Adrenal gland (tissue), 5 donors: ENCODE measurements at regions not wholly inside any gene's neighbourhood (a gene's known extent, or its start where the extent isn't known, plus 50 kb on each side); places are given as distances from the start of the nearest gene placed in this dataset.

Experiments used
- POLR2A ChIP-seq, 2 donors: fragments of 450-650 bp; IDR thresholded peaks; one replicate each; pipeline ENCODE4 v1.6.1; 2017; ENCODE audit warnings: antibody characterized with exemption in 2 of 2, mild to moderate bottlenecking in 2 of 2, moderate library complexity in 1 of 2
- TF ChIP-seq, protein P1 (sequence below), 6 experiments: fragments of 450-650 bp in 4 of 6; fragments of 200-600 bp in 2 of 6; sonication (generic) in 1 of 6; IDR thresholded peaks; 1 replicate in 5 of 6; 2 replicates in 1 of 6; pipeline versions ENCODE4 v1.5.1 to v1.8.0; 2016 to 2021; ENCODE audit warnings: antibody characterized with exemption in 6 of 6, mild to moderate bottlenecking in 2 of 6, moderate library complexity in 1 of 6
- donor health status: DM: no; HTN: no; CAD: no.

- TF ChIP-seq, protein P1, sequence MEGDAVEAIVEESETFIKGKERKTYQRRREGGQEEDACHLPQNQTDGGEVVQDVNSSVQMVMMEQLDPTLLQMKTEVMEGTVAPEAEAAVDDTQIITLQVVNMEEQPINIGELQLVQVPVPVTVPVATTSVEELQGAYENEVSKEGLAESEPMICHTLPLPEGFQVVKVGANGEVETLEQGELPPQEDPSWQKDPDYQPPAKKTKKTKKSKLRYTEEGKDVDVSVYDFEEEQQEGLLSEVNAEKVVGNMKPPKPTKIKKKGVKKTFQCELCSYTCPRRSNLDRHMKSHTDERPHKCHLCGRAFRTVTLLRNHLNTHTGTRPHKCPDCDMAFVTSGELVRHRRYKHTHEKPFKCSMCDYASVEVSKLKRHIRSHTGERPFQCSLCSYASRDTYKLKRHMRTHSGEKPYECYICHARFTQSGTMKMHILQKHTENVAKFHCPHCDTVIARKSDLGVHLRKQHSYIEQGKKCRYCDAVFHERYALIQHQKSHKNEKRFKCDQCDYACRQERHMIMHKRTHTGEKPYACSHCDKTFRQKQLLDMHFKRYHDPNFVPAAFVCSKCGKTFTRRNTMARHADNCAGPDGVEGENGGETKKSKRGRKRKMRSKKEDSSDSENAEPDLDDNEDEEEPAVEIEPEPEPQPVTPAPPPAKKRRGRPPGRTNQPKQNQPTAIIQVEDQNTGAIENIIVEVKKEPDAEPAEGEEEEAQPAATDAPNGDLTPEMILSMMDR (IDR thresholded peaks at IDR 0.05): no peak
- no peak for TF ChIP-seq POLR2A (IDR thresholded peaks at IDR 0.05)
Measured at GRCh38 chr2:194661431-194661830, 995.6 kb upstream of the SLC39A10 start.
